ENCODE measurements at regions not wholly inside any gene's neighbourhood (a gene's known extent, or its start where the extent isn't known, plus 50 kb on each side); places are given as distances from the start of the nearest gene placed in this dataset.
A peak's percentile ranks its signal among the peaks of the same experiment; 100 is the strongest.

- TF ChIP-seq JUNB (CRISPR knock-in tag; IDR thresholded peaks at IDR 0.05; ENCODE audit: borderline replicate concordance), result no peak
- no peak for TF ChIP-seq ZNF543 (CRISPR knock-in tag; IDR thresholded peaks at IDR 0.05)
- TF ChIP-seq GMEB2 (CRISPR knock-in tag; IDR thresholded peaks at IDR 0.05; ENCODE audit: low read depth), result no peak
Measured at GRCh38 chr6:73901311-73901710, 205.3 kb downstream of the CD109 start (continued).

- BruUV-seq (replicated peaks), result no TSS peak
- Histone ChIP-seq H3K79me2 (ENCODE audit: insufficient read depth, low read length) (no peaks in the 10 kb centered on the region), H3K4me3 (replicated peaks in 1 of 3; ENCODE audit: insufficient read depth in 1 of 3, low read depth in 2 of 3, low read length in 3 of 3) (no peak overlapping the region), H3K27me3 (ENCODE audit: control insufficient read depth in 1 of 2, insufficient read depth in 2 of 2, low read length in 2 of 2) (no peaks in the 10 kb centered on the region), H3K27ac (ENCODE audit: extremely low read length, insufficient read depth, low read length) (no peak overlapping the region), H3K4me1 (ENCODE audit: insufficient read depth, low read length) (no peaks in the 10 kb centered on the region), H3K4me2 (ENCODE audit: low read depth, low read length) (no peak overlapping the region), H3K9ac (ENCODE audit: insufficient read depth, low read depth, low read length) (no peak overlapping the region), H3K36me3 (replicated peaks in 1 of 2; ENCODE audit: control insufficient read depth in 1 of 2, insufficient read depth in 2 of 2, low read length in 2 of 2) (no peaks in the 10 kb centered on the region), H4K20me1 (ENCODE audit: insufficient read depth, low read length) (no peaks in the 10 kb centered on the region), H2AFZ (ENCODE audit: low read length) (no peak overlapping the region), H3K9me3 (ENCODE audit: low read length) (peaks cover 17% of the 10 kb centered on the region)
- FAIRE-seq (no peak), DNase-seq (ENCODE audit: low spot score) (no peak), ATAC-seq (no peak)
- intact Hi-C loops (cut with micrococcal nuclease; ENCODE audit: unreplicated experiment), result no loop called here
- ChIA-PET CTCF (ENCODE audit: low intra/inter-chr PET ratio, low total read pairs) (no interaction called here), POLR2A (no interaction called here)
- TF ChIP-seq PRPF4 (IDR thresholded peaks at IDR 0.05; ENCODE audit: low read depth, low read length, poor library complexity, severe bottlenecking) (no peak), CTCF (CRISPR knock-in tag; IDR thresholded peaks at IDR 0.05) (0 out of 2 replicates have a peak, but pooled peaks have one; percentile 15)
- WGBS (ENCODE audit: low lambda C conversion rate), result 16% methylated on average over 3 of the region's 3 CpGs
- in situ Hi-C loops (cut with HindIII; ENCODE audit: extremely low pct_ligation_motif_present, low pct_unique_long_range_greater_than_20kb), result no loop called here
Measured at GRCh38 chr6:73898599-73898998, 202.6 kb downstream of the CD109 start.

All from HepG2 (cell line).